NT2/D1 (cell line): ENCODE measurements at regions not wholly inside any gene's neighbourhood (a gene's known extent, or its start where the extent isn't known, plus 50 kb on each side); places are given as distances from the start of the nearest gene placed in this dataset.

Experiments used
- SUZ12 ChIP-seq: IDR thresholded peaks from 2 replicates; pipeline ENCODE4 v1.6.1; 2011; ENCODE audit not compliant: insufficient read length, insufficient read depth; ENCODE audit errors: extremely low read depth
- ZNF274 ChIP-seq: IDR thresholded peaks from 2 replicates; pipeline ENCODE4 v1.6.1; 2011; ENCODE audit warnings: mild to moderate bottlenecking, low read depth, low read length

GRCh38 chr5:4005335-4005734 lies 409.7 kb downstream of the IRX1 start:
- TF ChIP-seq ZNF274, result no peak
- no peak for TF ChIP-seq SUZ12
